ENCODE measurements at regions not wholly inside any gene's neighbourhood (a gene's known extent, or its start where the extent isn't known, plus 50 kb on each side); places are given as distances from the start of the nearest gene placed in this dataset.

GRCh38 chr4:155616117-155616516, 50.5 kb upstream of the GUCY1A1 start:
- peak; percentile 22 for DNase-seq (ENCODE audit: low spot score)

GRCh38 chr4:155615081-155615887, 51.4 kb upstream of the GUCY1A1 start:
- no peak for DNase-seq (ENCODE audit: low spot score)

- DNase-seq (ENCODE audit: low spot score) = no peak
Observed at GRCh38 chr4:155614111-155614762, 52.4 kb upstream of the GUCY1A1 start.

GRCh38 chr4:155612074-155612473, 54.6 kb upstream of the GUCY1A1 start:
- no peak for DNase-seq (ENCODE audit: low spot score)

- no peak for DNase-seq (ENCODE audit: low spot score)
Observed at GRCh38 chr4:155611501-155611900, 55.1 kb upstream of the GUCY1A1 start.

- no peak for DNase-seq (ENCODE audit: low spot score)
Observed at GRCh38 chr4:155610143-155610542, 56.5 kb upstream of the GUCY1A1 start.

GRCh38 chr4:155609455-155610059, 57.1 kb upstream of the GUCY1A1 start:
- no peak for DNase-seq (ENCODE audit: low spot score)

GRCh38 chr4:155608225-155608885, 58.3 kb upstream of the GUCY1A1 start:
- DNase-seq (ENCODE audit: low spot score) = no peak

- no peak for DNase-seq (ENCODE audit: low spot score)
Observed at GRCh38 chr4:155607481-155607880, 59.2 kb upstream of the GUCY1A1 start.

- no peak for DNase-seq (ENCODE audit: low spot score)
Observed at GRCh38 chr4:155604718-155605626, 61.7 kb upstream of the GUCY1A1 start.

- no peak for DNase-seq (ENCODE audit: low spot score)
Observed at GRCh38 chr4:155603360-155603891, 63.2 kb upstream of the GUCY1A1 start.

GRCh38 chr4:155602351-155603140, 64.1 kb upstream of the GUCY1A1 start:
- no peak for DNase-seq (ENCODE audit: low spot score)

GRCh38 chr4:155600244-155600643, 66.4 kb upstream of the GUCY1A1 start:
- no peak for DNase-seq (ENCODE audit: low spot score)

- DNase-seq (ENCODE audit: low spot score) = no peak
Observed at GRCh38 chr4:155599596-155599995, 67.1 kb upstream of the GUCY1A1 start.

- no peak for DNase-seq (ENCODE audit: low spot score)
Observed at GRCh38 chr4:155599085-155599484, 67.6 kb upstream of the GUCY1A1 start.

GRCh38 chr4:155597933-155598451, 68.7 kb upstream of the GUCY1A1 start:
- DNase-seq (ENCODE audit: low spot score) = no peak

- DNase-seq (ENCODE audit: low spot score) = no peak
Observed at GRCh38 chr4:155597281-155597680, 69.4 kb upstream of the GUCY1A1 start.

- DNase-seq (ENCODE audit: low spot score) = no peak
Observed at GRCh38 chr4:155593793-155594192, 72.9 kb upstream of the GUCY1A1 start.

- DNase-seq (ENCODE audit: low spot score) = no peak
Observed at GRCh38 chr4:155592938-155593297, 73.7 kb upstream of the GUCY1A1 start.
